ENCODE measurements at regions not wholly inside any gene's neighbourhood (a gene's known extent, or its start where the extent isn't known, plus 50 kb on each side); places are given as distances from the start of the nearest gene placed in this dataset.

GRCh38 chr1:72757843-72758242 is 475.5 kb upstream of the NEGR1 start:
- H3K27me3 ChIP-seq (ENCODE audit: insufficient read depth, low read length) = no peaks in the 10 kb centered on the region
- no peaks in the 10 kb centered on the region for H3K9me3 ChIP-seq (ENCODE audit: insufficient read depth, low read depth, low read length)
- no peaks in the 10 kb centered on the region for H3K79me1 ChIP-seq (ENCODE audit: low read length)
- H2AK5ac ChIP-seq (ENCODE audit: low read length) = no peak overlapping the region
- H2AFZ ChIP-seq (ENCODE audit: insufficient read depth, low read length, poor library complexity) = no peak overlapping the region
- H4K8ac ChIP-seq (ENCODE audit: low read depth, low read length) = no peak overlapping the region
- H3K36me3 ChIP-seq (ENCODE audit: control insufficient read depth in 1 of 2, insufficient read depth in 2 of 2, low read length in 2 of 2) = no peaks in the 10 kb centered on the region
- no peak overlapping the region for H3K27ac ChIP-seq (ENCODE audit: low read depth, low read length)
- H2BK5ac ChIP-seq (ENCODE audit: low read depth, low read length, poor library complexity) = no peak overlapping the region
- DNase-seq = no peak
- no CpG with 5 or more reads among the region's 2 CpGs for WGBS (ENCODE audit: extremely low coverage, insufficient coverage, insufficient read length)
- H4K91ac ChIP-seq (ENCODE audit: low read depth, low read length) = no peak overlapping the region
- no peak overlapping the region for H3K23ac ChIP-seq (ENCODE audit: low read length)
- H2BK12ac ChIP-seq (ENCODE audit: low read length) = no peak overlapping the region
- H3K4me2 ChIP-seq (ENCODE audit: low read length) = no peak overlapping the region
- H3K4ac ChIP-seq (ENCODE audit: low read depth, low read length) = no peak overlapping the region
- H3K18ac ChIP-seq (ENCODE audit: low read length) = no peak overlapping the region
- no peaks in the 10 kb centered on the region for H3K79me2 ChIP-seq (ENCODE audit: control insufficient read depth, insufficient read depth, low read length, poor library complexity)
- no peak overlapping the region for H3K14ac ChIP-seq (ENCODE audit: low read length)
- no peaks in the 10 kb centered on the region for H3K4me1 ChIP-seq (ENCODE audit: control insufficient read depth in 1 of 2, insufficient read depth in 2 of 2, low read length in 2 of 2)
- H3K4me3 ChIP-seq (ENCODE audit: low read depth, low read length) = no peak overlapping the region
- no peak overlapping the region for H4K12ac ChIP-seq (ENCODE audit: low read depth, low read length)
- H3K9ac ChIP-seq (ENCODE audit: low read length) = no peak overlapping the region
- no peak overlapping the region for H2BK120ac ChIP-seq (ENCODE audit: insufficient read depth, low read length, poor library complexity)

- Histone ChIP-seq H3K79me2 (ENCODE audit: control insufficient read depth, insufficient read depth, low read length, poor library complexity) (no peaks in the 10 kb centered on the region), H3K4me2 (ENCODE audit: low read length) (no peak overlapping the region), H3K4ac (ENCODE audit: low read depth, low read length) (no peak overlapping the region), H3K9ac (ENCODE audit: low read length) (no peak overlapping the region), H3K79me1 (ENCODE audit: low read length) (no peaks in the 10 kb centered on the region), H2BK12ac (ENCODE audit: low read length) (no peak overlapping the region), H4K12ac (ENCODE audit: low read depth, low read length) (no peak overlapping the region), H3K14ac (ENCODE audit: low read length) (no peak overlapping the region), H3K27me3 (ENCODE audit: insufficient read depth, low read length) (no peaks in the 10 kb centered on the region), H3K18ac (ENCODE audit: low read length) (no peak overlapping the region), H3K23ac (ENCODE audit: low read length) (no peak overlapping the region), H3K4me1 (ENCODE audit: control insufficient read depth in 1 of 2, insufficient read depth in 2 of 2, low read length in 2 of 2) (no peaks in the 10 kb centered on the region), H4K8ac (ENCODE audit: low read depth, low read length) (no peak overlapping the region), H3K27ac (ENCODE audit: low read depth, low read length) (no peak overlapping the region), H4K91ac (ENCODE audit: low read depth, low read length) (no peak overlapping the region), H3K4me3 (ENCODE audit: low read depth, low read length) (no peak overlapping the region), H2AFZ (ENCODE audit: insufficient read depth, low read length, poor library complexity) (no peak overlapping the region), H2BK120ac (ENCODE audit: insufficient read depth, low read length, poor library complexity) (no peak overlapping the region), H2AK5ac (ENCODE audit: low read length) (no peak overlapping the region), H3K9me3 (ENCODE audit: insufficient read depth, low read depth, low read length) (no peaks in the 10 kb centered on the region), H3K36me3 (ENCODE audit: control insufficient read depth in 1 of 2, insufficient read depth in 2 of 2, low read length in 2 of 2) (no peaks in the 10 kb centered on the region), H2BK5ac (ENCODE audit: low read depth, low read length, poor library complexity) (no peak overlapping the region)
- DNase-seq = no peak
- no CpG with 5 or more reads among the region's 2 CpGs for WGBS (ENCODE audit: extremely low coverage, insufficient coverage, insufficient read length)
Measured at GRCh38 chr1:72745413-72745812, 463.1 kb upstream of the NEGR1 start.

DNA sequence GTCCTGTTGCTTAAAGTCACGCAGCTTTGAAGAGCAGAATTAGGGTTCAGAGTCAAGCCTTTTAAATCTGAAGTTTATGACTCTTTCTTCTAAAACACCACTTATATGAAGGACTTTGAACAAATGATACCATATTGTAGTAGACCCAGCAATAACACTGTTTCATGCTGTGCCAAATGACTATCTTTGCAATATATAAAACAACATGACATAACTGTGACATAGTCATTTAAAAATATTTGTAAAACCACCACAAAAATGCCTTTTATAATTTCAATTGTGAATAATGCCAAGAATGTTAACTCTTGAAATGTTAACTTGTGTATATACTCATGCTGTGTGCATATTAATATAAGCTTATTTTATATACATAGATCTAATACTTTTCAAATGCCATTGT is 452.1 kb upstream of the NEGR1 start:
- no peak overlapping the region for H2BK120ac ChIP-seq (ENCODE audit: insufficient read depth, low read length, poor library complexity)
- H3K4me1 ChIP-seq (ENCODE audit: control insufficient read depth in 1 of 2, insufficient read depth in 2 of 2, low read length in 2 of 2) = no peaks in the 10 kb centered on the region
- no peaks in the 10 kb centered on the region for H3K27me3 ChIP-seq (ENCODE audit: insufficient read depth, low read length)
- H3K27ac ChIP-seq (ENCODE audit: low read depth, low read length) = no peak overlapping the region
- no peak overlapping the region for H4K12ac ChIP-seq (ENCODE audit: low read depth, low read length)
- no peak overlapping the region for H3K4me3 ChIP-seq (ENCODE audit: low read depth, low read length)
- no peak overlapping the region for H4K91ac ChIP-seq (ENCODE audit: low read depth, low read length)
- no peak for DNase-seq
- no CpG with 5 or more reads among the region's 1 CpG for WGBS (ENCODE audit: extremely low coverage, insufficient coverage, insufficient read length)
- H2AK5ac ChIP-seq (ENCODE audit: low read length) = no peak overlapping the region
- H2BK12ac ChIP-seq (ENCODE audit: low read length) = no peak overlapping the region
- H3K14ac ChIP-seq (ENCODE audit: low read length) = no peak overlapping the region
- no peaks in the 10 kb centered on the region for H3K79me2 ChIP-seq (ENCODE audit: control insufficient read depth, insufficient read depth, low read length, poor library complexity)
- H2BK5ac ChIP-seq (ENCODE audit: low read depth, low read length, poor library complexity) = no peak overlapping the region
- H3K79me1 ChIP-seq (ENCODE audit: low read length) = no peaks in the 10 kb centered on the region
- H3K9ac ChIP-seq (ENCODE audit: low read length) = no peak overlapping the region
- H3K9me3 ChIP-seq (ENCODE audit: insufficient read depth, low read depth, low read length) = no peaks in the 10 kb centered on the region
- no peak overlapping the region for H4K8ac ChIP-seq (ENCODE audit: low read depth, low read length)
- no peak overlapping the region for H3K18ac ChIP-seq (ENCODE audit: low read length)
- H3K36me3 ChIP-seq (ENCODE audit: control insufficient read depth in 1 of 2, insufficient read depth in 2 of 2, low read length in 2 of 2) = no peaks in the 10 kb centered on the region
- no peak overlapping the region for H3K23ac ChIP-seq (ENCODE audit: low read length)
- H3K4me2 ChIP-seq (ENCODE audit: low read length) = no peak overlapping the region
- H2AFZ ChIP-seq (ENCODE audit: insufficient read depth, low read length, poor library complexity) = no peak overlapping the region
- no peak overlapping the region for H3K4ac ChIP-seq (ENCODE audit: low read depth, low read length)

GRCh38 chr1:72724951-72725861 is 442.9 kb upstream of the NEGR1 start:
- Histone ChIP-seq H3K14ac (ENCODE audit: low read length) (no peak overlapping the region), H3K27me3 (ENCODE audit: insufficient read depth, low read length) (no peaks in the 10 kb centered on the region), H3K9me3 (ENCODE audit: insufficient read depth, low read depth, low read length) (no peaks in the 10 kb centered on the region), H2BK12ac (ENCODE audit: low read length) (no peak overlapping the region), H3K4me1 (ENCODE audit: control insufficient read depth in 1 of 2, insufficient read depth in 2 of 2, low read length in 2 of 2) (no peaks in the 10 kb centered on the region), H3K4me3 (ENCODE audit: low read depth, low read length) (peak overlapping the region; percentile 25), H3K4ac (ENCODE audit: low read depth, low read length) (no peak overlapping the region), H2AFZ (ENCODE audit: insufficient read depth, low read length, poor library complexity) (no peak overlapping the region), H3K4me2 (ENCODE audit: low read length) (no peak overlapping the region), H2AK5ac (ENCODE audit: low read length) (no peak overlapping the region), H4K91ac (ENCODE audit: low read depth, low read length) (no peak overlapping the region), H4K12ac (ENCODE audit: low read depth, low read length) (no peak overlapping the region), H3K27ac (ENCODE audit: low read depth, low read length) (no peak overlapping the region), H3K79me1 (ENCODE audit: low read length) (no peaks in the 10 kb centered on the region), H3K9ac (ENCODE audit: low read length) (no peak overlapping the region), H3K23ac (ENCODE audit: low read length) (no peak overlapping the region), H2BK120ac (ENCODE audit: insufficient read depth, low read length, poor library complexity) (no peak overlapping the region), H2BK5ac (ENCODE audit: low read depth, low read length, poor library complexity) (no peak overlapping the region), H3K79me2 (ENCODE audit: control insufficient read depth, insufficient read depth, low read length, poor library complexity) (no peaks in the 10 kb centered on the region), H3K18ac (ENCODE audit: low read length) (no peak overlapping the region), H3K36me3 (ENCODE audit: control insufficient read depth in 1 of 2, insufficient read depth in 2 of 2, low read length in 2 of 2) (no peaks in the 10 kb centered on the region), H4K8ac (ENCODE audit: low read depth, low read length) (no peak overlapping the region)
- no peak for DNase-seq
- WGBS (ENCODE audit: extremely low coverage, insufficient coverage, insufficient read length) = no CpG with 5 or more reads among the region's 17 CpGs
